Glutamatergic neuron (in vitro differentiated cells): ENCODE measurements at regions not wholly inside any gene's neighbourhood (a gene's known extent, or its start where the extent isn't known, plus 50 kb on each side); places are given as distances from the start of the nearest gene placed in this dataset.

Source experiments
- DNase-seq: peaks from one replicate; pipeline ENCODE4 v3.0.0; 2022
- H3K27ac Mint-ChIP-seq: one replicate; pipeline ENCODE4 v1.8.0; 2020; ENCODE audit warnings: mild to moderate bottlenecking, mixed read lengths, inconsistent platforms; ENCODE audit not compliant: unreplicated experiment
- H3K27me3 Mint-ChIP-seq: one replicate; pipeline ENCODE4 v1.8.0; 2020; ENCODE audit warnings: mild to moderate bottlenecking, moderate library complexity, mixed read lengths, inconsistent platforms; ENCODE audit not compliant: unreplicated experiment
- H3K36me3 Mint-ChIP-seq: one replicate; pipeline ENCODE4 v1.8.0; 2020; ENCODE audit warnings: mild to moderate bottlenecking, mixed read lengths, inconsistent platforms; ENCODE audit not compliant: unreplicated experiment
- H3K4me1 Mint-ChIP-seq: one replicate; pipeline ENCODE4 v1.8.0; 2020; ENCODE audit warnings: mild to moderate bottlenecking, low read depth, mixed read lengths, inconsistent platforms; ENCODE audit not compliant: unreplicated experiment
- H3K4me3 Mint-ChIP-seq: one replicate; pipeline ENCODE4 v1.8.0; 2020; ENCODE audit warnings: mild to moderate bottlenecking, mixed read lengths, inconsistent platforms; ENCODE audit not compliant: unreplicated experiment
- H3K9me3 Mint-ChIP-seq: one replicate; pipeline ENCODE4 v1.8.0; 2020; ENCODE audit warnings: mild to moderate bottlenecking, moderate library complexity, mixed read lengths, inconsistent platforms; ENCODE audit not compliant: unreplicated experiment
- CTCF ChIP-seq: fragments of 200-600 bp; sonication (generic); IDR thresholded peaks from one replicate; pipeline ENCODE4 v1.5.0; 2021; ENCODE audit not compliant: partially characterized antibody, unreplicated experiment

GRCh38 chr6:112773187-112773586 is 426.1 kb downstream of the RFPL4B start:
- TF ChIP-seq CTCF: no peak
- no peak for DNase-seq
- Mint-ChIP-seq H3K27me3 (no peaks in the 10 kb centered on the region), H3K9me3 (no peaks in the 10 kb centered on the region), H3K4me1 (no peaks in the 10 kb centered on the region), H3K36me3 (peaks cover 5% of the 10 kb centered on the region), H3K27ac (no peak overlapping the region), H3K4me3 (no peak overlapping the region)

GRCh38 chr6:112774319-112774718 is 427.2 kb downstream of the RFPL4B start:
- Mint-ChIP-seq H3K27ac (no peak overlapping the region), H3K27me3 (no peaks in the 10 kb centered on the region), H3K4me1 (no peaks in the 10 kb centered on the region), H3K4me3 (no peak overlapping the region), H3K9me3 (no peaks in the 10 kb centered on the region), H3K36me3 (no peaks in the 10 kb centered on the region)
- TF ChIP-seq CTCF: no peak
- no peak for DNase-seq

DNA sequence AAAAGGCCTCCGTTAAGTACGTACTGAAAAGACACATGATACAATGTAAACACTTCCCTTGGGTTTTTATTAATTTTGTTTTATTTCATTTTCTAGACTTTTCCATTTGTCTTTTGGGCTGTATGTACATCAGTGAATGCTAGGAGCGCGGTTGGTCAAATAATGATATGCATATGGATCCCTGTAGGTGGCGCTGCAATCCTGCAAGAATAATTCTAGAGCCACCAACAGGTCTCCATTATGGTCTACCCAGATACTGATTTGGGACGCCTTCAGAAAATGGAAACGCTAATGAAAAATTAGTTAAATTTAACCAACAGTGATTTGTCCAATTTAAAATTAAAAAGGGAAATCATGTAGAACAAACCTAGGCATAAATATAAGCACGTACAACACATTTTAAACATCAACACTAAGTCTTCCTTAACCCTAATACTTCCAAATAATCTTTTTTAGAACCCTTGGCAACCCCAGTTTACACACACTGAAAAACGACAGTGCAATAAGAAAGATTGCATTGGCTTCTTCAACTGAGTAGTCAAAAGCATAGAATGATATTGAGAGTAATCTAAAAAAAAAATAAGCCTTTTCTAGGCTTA is 433.5 kb downstream of the RFPL4B start:
- TF ChIP-seq CTCF: peak; percentile 93

GRCh38 chr6:112781241-112781640 is 434.1 kb downstream of the RFPL4B start:
- Mint-ChIP-seq H3K27ac (peak overlapping the region; percentile 13), H3K4me1 (peaks cover 6% of the 10 kb centered on the region), H3K27me3 (no peaks in the 10 kb centered on the region), H3K4me3 (no peak overlapping the region), H3K36me3 (no peaks in the 10 kb centered on the region), H3K9me3 (no peaks in the 10 kb centered on the region)
- TF ChIP-seq CTCF: no peak
- DNase-seq: no peak

More for the DNA sequence above, 433.5 kb downstream of the RFPL4B start:
- peak; percentile 77 for DNase-seq
- H3K27ac Mint-ChIP-seq: no peak overlapping the region
- peaks cover 6% of the 10 kb centered on the region for H3K4me1 Mint-ChIP-seq
- H3K9me3 Mint-ChIP-seq: no peaks in the 10 kb centered on the region
- H3K4me3 Mint-ChIP-seq: no peak overlapping the region
- no peaks in the 10 kb centered on the region for H3K27me3 Mint-ChIP-seq
- H3K36me3 Mint-ChIP-seq: no peaks in the 10 kb centered on the region

DNA sequence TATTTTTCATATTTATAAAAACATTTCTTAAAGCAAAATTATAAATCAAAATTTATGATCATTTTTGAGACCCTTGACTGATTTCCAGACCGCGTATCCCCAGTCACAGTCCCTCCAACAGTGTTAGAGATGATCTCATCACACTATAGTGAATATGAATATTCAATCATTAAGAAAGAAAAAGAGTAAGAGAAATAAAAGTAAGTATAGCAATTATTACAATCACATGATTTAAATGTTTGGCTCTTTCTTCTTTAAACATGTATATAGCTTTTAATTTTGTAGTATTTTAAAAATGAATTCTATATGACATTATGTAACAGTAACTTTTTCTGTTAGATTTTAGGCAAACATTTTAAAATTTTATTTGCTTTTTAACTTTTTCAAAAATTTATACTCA is 438.3 kb downstream of the RFPL4B start:
- no peaks in the 10 kb centered on the region for H3K27me3 Mint-ChIP-seq
- no peak overlapping the region for H3K4me3 Mint-ChIP-seq
- no peak for TF ChIP-seq CTCF
- no peak for DNase-seq
- no peaks in the 10 kb centered on the region for H3K9me3 Mint-ChIP-seq
- no peak overlapping the region for H3K27ac Mint-ChIP-seq
- peaks cover under 1% of the 10 kb centered on the region for H3K4me1 Mint-ChIP-seq
- H3K36me3 Mint-ChIP-seq: no peaks in the 10 kb centered on the region
